Testis (tissue), 2 donors: ENCODE measurements at regions not wholly inside any gene's neighbourhood (a gene's known extent, or its start where the extent isn't known, plus 50 kb on each side); places are given as distances from the start of the nearest gene placed in this dataset.

Experiments used
- DNase-seq: peaks from one replicate; pipeline ENCODE4 v3.0.0-alpha.2; 2019
- H3K27ac ChIP-seq, 2 donors: fragments of 200-600 bp; sonication (generic); one replicate each; pipeline ENCODE4 v1.5.1; 2019
- H3K27me3 ChIP-seq: fragments of 200-600 bp; sonication (generic); one replicate; pipeline ENCODE4 v1.5.1; 2019
- H3K36me3 ChIP-seq: fragments of 200-600 bp; sonication (generic); one replicate; pipeline ENCODE4 v1.5.1; 2017; ENCODE audit warnings: low read depth; ENCODE audit errors: missing control alignments
- H3K4me1 ChIP-seq: fragments of 200-600 bp; sonication (generic); one replicate; pipeline ENCODE4 v1.5.1; 2019
- H3K4me3 ChIP-seq, 2 donors: fragments of 200-600 bp; sonication (generic); one replicate each; pipeline ENCODE4 v1.5.1; 2017 to 2019
- H3K9me3 ChIP-seq: fragments of 200-600 bp; sonication (generic); one replicate; pipeline ENCODE4 v1.5.1; 2017
- CTCF ChIP-seq, 3 experiments: fragments of 450-650 bp in 2 of 3; fragments of 200-600 bp in 1 of 3; sonication (generic) in 1 of 3; IDR thresholded peaks; one replicate each; pipeline ENCODE4 v1.5.1; 2016 to 2019; ENCODE audit warnings: antibody characterized with exemption in 3 of 3, mild to moderate bottlenecking in 2 of 3, moderate library complexity in 1 of 3
- POLR2A ChIP-seq: fragments of 450-650 bp; IDR thresholded peaks from one replicate; pipeline ENCODE4 v1.6.1; 2017; ENCODE audit warnings: antibody characterized with exemption, mild to moderate bottlenecking, moderate library complexity
- WGBS, 2 donors: methylation state at CpG; one replicate each; pipeline ENCODE4 v1.1.5; 2018; 5-methylcytosine and 5-hydroxymethylcytosine counted together
- intact Hi-C: fragments of 100-400 bp; cut with DNase I; formaldehyde crosslinking; loops from one replicate; pipeline ENCODE4 v1.15.1; 2023; ENCODE audit warnings: low total_unique reads

DNA sequence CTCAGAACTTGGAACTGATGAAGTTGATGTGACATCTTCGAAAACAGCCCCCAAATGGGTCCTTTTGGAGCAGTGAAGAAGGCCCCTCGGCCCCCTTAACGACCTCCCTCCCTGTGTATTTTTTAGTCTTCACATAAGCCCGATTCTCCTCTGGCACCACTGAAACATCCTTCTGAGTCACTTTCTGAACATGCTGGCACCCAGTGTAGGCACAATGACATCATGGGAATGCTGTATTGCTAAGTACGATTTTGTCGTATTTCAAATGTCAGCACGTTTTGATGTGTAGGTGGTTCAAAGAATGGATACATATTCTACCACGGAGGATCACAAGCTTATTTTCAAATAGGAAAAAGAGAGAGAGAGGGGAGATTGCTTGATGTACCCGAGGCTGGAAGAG is 111.7 kb upstream of the RIOK3 start:
- Histone ChIP-seq H3K9me3 (no peaks in the 10 kb centered on the region), H3K27ac (no peak overlapping the region), H3K4me1 (no peaks in the 10 kb centered on the region), H3K4me3 (no peak overlapping the region), H3K27me3 (no peaks in the 10 kb centered on the region), H3K36me3 (no peaks in the 10 kb centered on the region)
- WGBS, 2 donors = 81 to 83% methylated on average over 9 of the region's 9 CpGs
- TF ChIP-seq CTCF (IDR thresholded peaks at IDR 0.05) = no peak
- TF ChIP-seq POLR2A = no peak
- intact Hi-C loops = no loop called here
- DNase-seq = no peak

DNA sequence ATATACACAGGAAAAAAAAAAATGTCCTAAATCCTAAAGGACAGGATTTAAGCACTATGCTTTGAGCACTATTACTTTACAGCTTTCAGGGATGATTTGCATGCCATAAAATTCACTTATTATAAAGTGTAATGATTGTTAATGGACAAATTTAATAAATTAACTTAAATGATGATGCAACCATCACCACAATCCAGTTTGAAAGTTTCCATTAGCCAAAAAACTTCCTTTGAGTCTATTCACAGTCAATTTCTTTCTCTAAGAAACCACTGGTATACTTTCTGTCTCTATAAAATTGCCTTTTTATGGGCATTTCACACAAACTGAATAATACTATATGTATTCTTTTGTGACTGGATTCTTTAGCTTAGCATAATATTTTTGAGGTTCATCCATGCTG is 111.1 kb upstream of the RIOK3 start:
- Histone ChIP-seq H3K4me1 (no peaks in the 10 kb centered on the region), H3K4me3 (no peak overlapping the region), H3K36me3 (no peaks in the 10 kb centered on the region), H3K27ac (no peak overlapping the region), H3K27me3 (no peaks in the 10 kb centered on the region), H3K9me3 (no peaks in the 10 kb centered on the region)
- intact Hi-C loops = no loop called here
- no peak for TF ChIP-seq CTCF (IDR thresholded peaks at IDR 0.05)
- TF ChIP-seq POLR2A = no peak
- DNase-seq = no peak

- intact Hi-C loops = no loop called here
- 61 to 63% methylated on average over 1 of the region's 1 CpG for WGBS, 2 donors
- Histone ChIP-seq H3K9me3 (no peaks in the 10 kb centered on the region), H3K36me3 (no peaks in the 10 kb centered on the region), H3K4me1 (no peaks in the 10 kb centered on the region), H3K4me3 (no peak overlapping the region), H3K27me3 (no peaks in the 10 kb centered on the region), H3K27ac (no peak overlapping the region)
- TF ChIP-seq POLR2A (no peak), CTCF (IDR thresholded peaks at IDR 0.05) (no peak)
- DNase-seq = no peak
Observed at GRCh38 chr18:23342506-23342905, 110.6 kb upstream of the RIOK3 start.

- Histone ChIP-seq H3K4me1 (no peaks in the 10 kb centered on the region), H3K36me3 (no peaks in the 10 kb centered on the region), H3K4me3 (no peak overlapping the region), H3K27ac (no peak overlapping the region), H3K9me3 (no peaks in the 10 kb centered on the region), H3K27me3 (no peaks in the 10 kb centered on the region)
- peak; percentile 34 for DNase-seq
- intact Hi-C loops = loop anchor here (10.0 kb wide), 1 partner anchor 215 kb away; the partner anchor contains the start of gene CABLES1
- no peak for TF ChIP-seq CTCF (IDR thresholded peaks at IDR 0.05)
- no peak for TF ChIP-seq POLR2A
- WGBS, 2 donors = 51 to 83% methylated on average over 2 of the region's 2 CpGs
Observed at GRCh38 chr18:23350188-23350587, 102.9 kb upstream of the RIOK3 start.

GRCh38 chr18:23351521-23351920 is 101.6 kb upstream of the RIOK3 start:
- DNase-seq = no peak
- no peaks in the 10 kb centered on the region for H3K27me3 ChIP-seq
- H3K36me3 ChIP-seq = no peaks in the 10 kb centered on the region
- TF ChIP-seq POLR2A = no peak
- TF ChIP-seq CTCF (IDR thresholded peaks at IDR 0.05) = no peak
- intact Hi-C loops = loop anchor here (10.0 kb wide), 1 partner anchor 217 kb away; the partner anchor contains the start of gene CABLES1
- H3K4me3 ChIP-seq = no peak overlapping the region
- no peak overlapping the region for H3K27ac ChIP-seq
- no peaks in the 10 kb centered on the region for H3K9me3 ChIP-seq
- 91 to 95% methylated on average over 4 of the region's 4 CpGs for WGBS, 2 donors
- peaks cover 3% of the 10 kb centered on the region for H3K4me1 ChIP-seq
